ENCODE measurements at regions not wholly inside any gene's neighbourhood (a gene's known extent, or its start where the extent isn't known, plus 50 kb on each side); places are given as distances from the start of the nearest gene placed in this dataset.

- TF ChIP-seq CTCF (IDR thresholded peaks at IDR 0.05) = no peak
- TF ChIP-seq POLR2A (IDR thresholded peaks at IDR 0.05) = no peak
These were observed 56.3 kb upstream of the SFMBT2 start for GRCh38 chr10:7467031-7467667.
